Loucy (cell line): ENCODE measurements at regions not wholly inside any gene's neighbourhood (a gene's known extent, or its start where the extent isn't known, plus 50 kb on each side); places are given as distances from the start of the nearest gene placed in this dataset.

Experiments used
- EZH2phosphoT487 ChIP-seq: fragments of 200-600 bp; IDR thresholded peaks from 2 replicates; pipeline ENCODE4 v1.6.1; 2018; ENCODE audit warnings: antibody characterized with exemption, mild to moderate bottlenecking, moderate library complexity, borderline replicate concordance
- TF ChIP-seq, protein P1 (sequence below): fragments of 200-600 bp; sonication (generic); conservative IDR thresholded peaks from 2 replicates; pipeline ENCODE4 v1.5.1; 2014; ENCODE audit warnings: mild to moderate bottlenecking, antibody characterized with exemption, low read length

DNA sequence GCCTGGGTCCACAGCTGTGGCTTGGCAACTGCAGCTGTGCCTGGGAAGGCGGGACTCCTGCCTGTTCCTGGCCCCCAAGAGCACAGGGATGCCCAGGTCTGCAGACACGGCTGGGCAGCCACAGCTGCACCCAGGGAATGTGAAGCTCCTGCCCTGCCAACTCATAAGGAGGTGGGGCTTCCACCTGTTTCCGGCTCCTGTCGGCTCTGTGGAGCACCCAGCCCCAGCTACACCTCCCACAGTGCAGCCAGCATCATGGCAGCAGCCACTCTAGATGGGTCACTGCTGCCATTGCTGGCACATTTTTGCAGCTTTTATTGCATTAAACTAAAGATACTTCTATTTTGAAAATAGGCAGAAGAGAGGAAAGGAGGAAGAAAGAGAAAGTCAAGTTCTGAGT, 207.9 kb downstream of the SAMD5 start:
- TF ChIP-seq, protein P1, sequence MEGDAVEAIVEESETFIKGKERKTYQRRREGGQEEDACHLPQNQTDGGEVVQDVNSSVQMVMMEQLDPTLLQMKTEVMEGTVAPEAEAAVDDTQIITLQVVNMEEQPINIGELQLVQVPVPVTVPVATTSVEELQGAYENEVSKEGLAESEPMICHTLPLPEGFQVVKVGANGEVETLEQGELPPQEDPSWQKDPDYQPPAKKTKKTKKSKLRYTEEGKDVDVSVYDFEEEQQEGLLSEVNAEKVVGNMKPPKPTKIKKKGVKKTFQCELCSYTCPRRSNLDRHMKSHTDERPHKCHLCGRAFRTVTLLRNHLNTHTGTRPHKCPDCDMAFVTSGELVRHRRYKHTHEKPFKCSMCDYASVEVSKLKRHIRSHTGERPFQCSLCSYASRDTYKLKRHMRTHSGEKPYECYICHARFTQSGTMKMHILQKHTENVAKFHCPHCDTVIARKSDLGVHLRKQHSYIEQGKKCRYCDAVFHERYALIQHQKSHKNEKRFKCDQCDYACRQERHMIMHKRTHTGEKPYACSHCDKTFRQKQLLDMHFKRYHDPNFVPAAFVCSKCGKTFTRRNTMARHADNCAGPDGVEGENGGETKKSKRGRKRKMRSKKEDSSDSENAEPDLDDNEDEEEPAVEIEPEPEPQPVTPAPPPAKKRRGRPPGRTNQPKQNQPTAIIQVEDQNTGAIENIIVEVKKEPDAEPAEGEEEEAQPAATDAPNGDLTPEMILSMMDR = no peak
- no peak for TF ChIP-seq EZH2phosphoT487
